Thyroid gland (tissue), 4 donors: ENCODE measurements at regions not wholly inside any gene's neighbourhood (a gene's known extent, or its start where the extent isn't known, plus 50 kb on each side); places are given as distances from the start of the nearest gene placed in this dataset.

ENCODE experiments used
- DNase-seq, 2 donors: peaks; one replicate each; pipeline ENCODE4 v3.0.0-alpha.2; 2019
- H3K27ac ChIP-seq, 3 donors: fragments of 200-600 bp; sonication (generic); 1 replicate in 2 of 3; 2 replicates in 1 of 3; pipeline ENCODE4 v1.5.1; 2016 to 2019; ENCODE audit warnings: mild to moderate bottlenecking in 1 of 3, moderate library complexity in 1 of 3
- H3K27me3 ChIP-seq: fragments of 200-600 bp; sonication (generic); one replicate; pipeline ENCODE4 v1.5.1; 2019
- H3K36me3 ChIP-seq, 2 donors: fragments of 200-600 bp; sonication (generic); one replicate each; pipeline ENCODE4 v1.5.1; 2016 to 2019
- H3K4me1 ChIP-seq, 2 donors: fragments of 200-600 bp; sonication (generic); one replicate each; pipeline ENCODE4 v1.5.1; 2017 to 2019
- H3K4me3 ChIP-seq, 3 donors: fragments of 200-600 bp; sonication (generic); replicated peaks in 1 of 3; 1 replicate in 2 of 3; 2 replicates in 1 of 3; pipeline ENCODE4 v1.5.1; 2016; ENCODE audit warnings: mild to moderate bottlenecking in 1 of 3
- H3K9me3 ChIP-seq: fragments of 200-600 bp; sonication (generic); one replicate; pipeline ENCODE4 v1.5.1; 2017
- POLR2A ChIP-seq, 2 donors: fragments of 450-650 bp; IDR thresholded peaks; one replicate each; pipeline ENCODE4 v1.6.1; 2017; ENCODE audit warnings: antibody characterized with exemption in 2 of 2, mild to moderate bottlenecking in 2 of 2, moderate library complexity in 1 of 2
- WGBS, 2 donors: methylation state at CpG; one replicate each; pipeline ENCODE4 v1.1.5; 2017; 5-methylcytosine and 5-hydroxymethylcytosine counted together
- intact Hi-C: fragments of 100-400 bp; cut with DNase I; formaldehyde crosslinking; loops from one replicate; pipeline ENCODE4 v1.15.1; 2023
- TF ChIP-seq, protein P1 (sequence below), 6 experiments: fragments of 200-600 bp in 3 of 6; fragments of 450-650 bp in 3 of 6; sonication (generic) in 3 of 6; IDR thresholded peaks; one replicate each; pipeline ENCODE4 v1.5.1; 2016 to 2019; ENCODE audit warnings: antibody characterized with exemption in 6 of 6, mild to moderate bottlenecking in 2 of 6, inconsistent platforms in 1 of 6, moderate library complexity in 1 of 6

DNA sequence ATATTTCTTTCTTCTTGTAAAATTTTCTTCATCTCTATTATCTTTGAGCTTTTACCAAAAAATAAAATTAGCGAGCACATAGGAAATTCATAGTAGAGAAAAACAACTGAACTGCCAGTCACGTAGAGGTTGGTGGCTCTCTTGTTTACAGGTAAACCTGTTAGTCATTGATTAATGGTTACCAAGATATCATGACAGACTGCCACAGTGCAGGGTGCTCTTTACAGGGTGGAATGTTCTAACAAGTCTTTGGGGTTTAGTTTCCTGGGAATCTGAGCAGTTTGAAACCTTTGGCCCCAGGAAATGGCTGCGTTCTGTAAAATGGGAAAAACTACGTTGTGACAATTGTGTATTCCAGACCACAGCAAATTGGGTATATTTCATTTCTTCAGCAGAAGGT lies 407.3 kb upstream of the ADARB2 start:
- H3K4me3 ChIP-seq = no peak overlapping the region
- intact Hi-C loops = no loop called here
- no peak for TF ChIP-seq POLR2A (IDR thresholded peaks at IDR 0.05)
- TF ChIP-seq, protein P1, sequence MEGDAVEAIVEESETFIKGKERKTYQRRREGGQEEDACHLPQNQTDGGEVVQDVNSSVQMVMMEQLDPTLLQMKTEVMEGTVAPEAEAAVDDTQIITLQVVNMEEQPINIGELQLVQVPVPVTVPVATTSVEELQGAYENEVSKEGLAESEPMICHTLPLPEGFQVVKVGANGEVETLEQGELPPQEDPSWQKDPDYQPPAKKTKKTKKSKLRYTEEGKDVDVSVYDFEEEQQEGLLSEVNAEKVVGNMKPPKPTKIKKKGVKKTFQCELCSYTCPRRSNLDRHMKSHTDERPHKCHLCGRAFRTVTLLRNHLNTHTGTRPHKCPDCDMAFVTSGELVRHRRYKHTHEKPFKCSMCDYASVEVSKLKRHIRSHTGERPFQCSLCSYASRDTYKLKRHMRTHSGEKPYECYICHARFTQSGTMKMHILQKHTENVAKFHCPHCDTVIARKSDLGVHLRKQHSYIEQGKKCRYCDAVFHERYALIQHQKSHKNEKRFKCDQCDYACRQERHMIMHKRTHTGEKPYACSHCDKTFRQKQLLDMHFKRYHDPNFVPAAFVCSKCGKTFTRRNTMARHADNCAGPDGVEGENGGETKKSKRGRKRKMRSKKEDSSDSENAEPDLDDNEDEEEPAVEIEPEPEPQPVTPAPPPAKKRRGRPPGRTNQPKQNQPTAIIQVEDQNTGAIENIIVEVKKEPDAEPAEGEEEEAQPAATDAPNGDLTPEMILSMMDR (IDR thresholded peaks at IDR 0.05) = no peak
- no peaks in the 10 kb centered on the region for H3K9me3 ChIP-seq
- no peak for DNase-seq
- no peaks in the 10 kb centered on the region for H3K4me1 ChIP-seq
- no peaks in the 10 kb centered on the region for H3K36me3 ChIP-seq
- WGBS, 2 donors = 56 to 84% methylated on average over 4 of the region's 4 CpGs
- no peak overlapping the region for H3K27ac ChIP-seq
- no peaks in the 10 kb centered on the region for H3K27me3 ChIP-seq

DNA sequence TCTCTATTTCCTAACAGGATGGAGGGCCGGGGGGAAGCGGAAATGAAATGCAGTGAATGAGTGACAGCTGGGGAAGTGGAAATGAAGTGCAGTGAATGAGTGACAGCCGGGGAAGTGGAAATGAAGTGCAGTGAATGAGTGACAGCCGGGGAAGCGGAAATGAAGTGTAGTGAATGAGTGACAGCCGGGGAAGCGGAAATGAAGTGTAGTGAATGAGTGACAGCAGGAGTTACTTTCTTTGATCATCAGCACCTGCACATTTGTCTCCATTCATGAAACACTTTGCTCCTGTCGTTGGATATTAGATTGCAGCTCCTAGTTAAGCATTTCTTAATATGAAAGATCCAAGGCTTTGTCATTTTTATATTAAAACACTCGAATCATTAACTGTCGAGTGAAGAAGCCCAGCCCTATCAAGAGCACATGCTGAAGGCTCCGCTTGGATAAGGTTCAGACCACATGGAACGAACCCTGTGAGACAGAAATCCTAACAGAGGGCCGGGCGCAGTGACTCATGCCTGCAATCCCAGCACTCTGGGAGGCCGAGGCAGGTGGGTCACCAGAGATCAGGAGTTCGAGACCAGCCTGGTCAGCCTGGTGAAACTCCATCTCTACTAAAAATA lies 406.0 kb upstream of the ADARB2 start:
- H3K27me3 ChIP-seq = no peaks in the 10 kb centered on the region
- no peaks in the 10 kb centered on the region for H3K4me1 ChIP-seq
- TF ChIP-seq, protein P1 (IDR thresholded peaks at IDR 0.05) = no peak
- TF ChIP-seq POLR2A (IDR thresholded peaks at IDR 0.05) = no peak
- no peak overlapping the region for H3K27ac ChIP-seq
- intact Hi-C loops = no loop called here
- no peaks in the 10 kb centered on the region for H3K9me3 ChIP-seq
- DNase-seq = no peak
- H3K4me3 ChIP-seq = no peak overlapping the region
- WGBS, 2 donors = 83 to 89% methylated on average over 16 of the region's 16 CpGs
- H3K36me3 ChIP-seq = no peaks in the 10 kb centered on the region

DNA sequence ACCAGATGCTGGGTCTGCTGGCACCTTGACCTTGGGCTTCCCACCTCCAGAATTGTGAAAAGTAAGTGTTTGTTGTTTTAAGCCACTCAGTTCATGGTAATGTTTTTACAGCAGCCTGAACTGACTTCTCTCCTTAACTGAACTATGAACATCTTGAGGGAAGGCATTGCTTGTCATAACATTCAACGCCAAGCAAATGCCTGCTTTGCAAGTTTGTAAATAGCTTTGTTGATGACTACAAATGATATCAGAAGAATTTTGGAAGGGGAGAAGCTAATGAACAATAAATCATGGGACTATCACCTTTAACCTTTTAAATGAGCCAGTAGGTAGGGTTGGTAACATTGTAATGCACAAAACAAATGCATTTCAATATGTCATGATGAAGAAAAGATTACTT lies 402.4 kb upstream of the ADARB2 start:
- no peak overlapping the region for H3K27ac ChIP-seq
- no peaks in the 10 kb centered on the region for H3K36me3 ChIP-seq
- TF ChIP-seq POLR2A (IDR thresholded peaks at IDR 0.05) = no peak
- TF ChIP-seq, protein P1 (IDR thresholded peaks at IDR 0.05) = no peak
- H3K4me1 ChIP-seq = no peaks in the 10 kb centered on the region
- H3K27me3 ChIP-seq = no peaks in the 10 kb centered on the region
- DNase-seq = no peak
- WGBS, 2 donors = 9% methylated on average over 1 of the region's 1 CpG
- intact Hi-C loops = no loop called here
- H3K9me3 ChIP-seq = no peaks in the 10 kb centered on the region
- no peak overlapping the region for H3K4me3 ChIP-seq

DNA sequence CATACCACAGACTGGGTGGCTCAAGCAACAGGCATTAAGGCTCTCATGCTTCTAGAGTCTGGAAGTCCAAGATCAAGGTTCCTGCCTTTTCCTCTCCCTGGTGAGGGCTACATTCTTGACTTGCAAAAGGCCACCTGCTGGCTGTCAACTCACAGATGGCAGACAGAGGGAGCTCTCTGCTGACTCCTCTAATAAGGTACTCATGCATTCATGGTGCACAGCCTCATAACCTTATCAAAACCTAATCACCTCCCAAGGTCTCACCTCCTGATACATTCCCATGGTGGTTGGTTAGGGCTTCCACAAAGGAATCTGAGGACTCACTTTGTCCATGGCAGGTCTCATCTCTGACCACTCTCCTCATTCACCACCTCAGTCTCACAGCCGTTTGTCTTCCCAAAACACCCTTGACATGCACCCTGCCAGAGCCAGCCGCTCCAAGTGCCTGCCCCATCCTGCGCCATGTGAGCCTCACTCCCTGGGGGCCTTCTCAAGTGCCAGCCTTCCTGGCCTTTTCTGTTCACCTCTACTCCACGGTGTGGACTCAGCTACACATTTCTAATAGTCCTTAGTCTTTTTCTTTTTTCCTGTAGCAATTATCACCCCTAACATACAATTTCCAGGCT lies 400.3 kb upstream of the ADARB2 start:
- WGBS, 2 donors = 87 to 91% methylated on average over 4 of the region's 4 CpGs
- Histone ChIP-seq H3K27ac (no peak overlapping the region), H3K9me3 (no peaks in the 10 kb centered on the region), H3K27me3 (no peaks in the 10 kb centered on the region), H3K4me3 (no peak overlapping the region), H3K4me1 (no peaks in the 10 kb centered on the region), H3K36me3 (no peaks in the 10 kb centered on the region)
- DNase-seq = no peak
- intact Hi-C loops = no loop called here
- TF ChIP-seq, protein P1 (IDR thresholded peaks at IDR 0.05) = no peak
- no peak for TF ChIP-seq POLR2A (IDR thresholded peaks at IDR 0.05)

DNA sequence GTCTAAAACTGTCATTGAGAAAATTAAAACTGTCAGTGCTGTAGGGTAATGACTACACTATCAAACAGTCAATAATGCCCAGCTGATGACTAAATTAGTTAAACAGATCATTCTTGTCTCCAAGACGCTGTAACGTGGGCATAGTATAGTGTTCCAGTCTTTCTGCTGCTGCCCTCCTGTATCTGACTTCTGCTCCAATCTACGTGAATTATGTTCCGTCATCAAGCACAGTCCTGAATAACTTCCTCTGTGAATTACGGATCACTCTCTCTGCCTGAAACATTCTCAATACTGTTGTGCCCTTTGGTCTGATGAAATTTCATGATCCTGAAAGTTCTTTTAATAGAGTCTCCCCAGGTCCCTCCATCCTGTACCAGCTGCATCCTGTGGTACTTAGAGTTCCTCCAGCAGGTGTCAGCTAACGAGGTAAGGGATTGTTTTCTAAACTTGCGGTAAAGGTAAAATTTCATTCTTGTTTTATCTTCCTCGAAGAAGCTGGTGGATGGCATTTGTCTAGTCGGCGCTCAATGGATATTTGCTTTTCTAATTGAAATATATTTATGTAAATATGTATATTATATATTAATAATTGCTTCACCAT lies 393.5 kb upstream of the ADARB2 start:
- Histone ChIP-seq H3K27ac (no peak overlapping the region), H3K27me3 (no peaks in the 10 kb centered on the region), H3K4me3 (no peak overlapping the region), H3K9me3 (no peaks in the 10 kb centered on the region), H3K36me3 (no peaks in the 10 kb centered on the region), H3K4me1 (no peaks in the 10 kb centered on the region)
- 75 to 83% methylated on average over 10 of the region's 10 CpGs for WGBS, 2 donors
- TF ChIP-seq, protein P1 (IDR thresholded peaks at IDR 0.05) = no peak
- no peak for TF ChIP-seq POLR2A (IDR thresholded peaks at IDR 0.05)
- intact Hi-C loops = no loop called here
- no peak for DNase-seq
